NB4 (cell line): ENCODE measurements at regions not wholly inside any gene's neighbourhood (a gene's known extent, or its start where the extent isn't known, plus 50 kb on each side); places are given as distances from the start of the nearest gene placed in this dataset.

Experiments
- MYC ChIP-seq: IDR thresholded peaks from 2 replicates; pipeline ENCODE4 v1.6.1; 2011; ENCODE audit warnings: low read depth, low read length
- POLR2A ChIP-seq: IDR thresholded peaks from 2 replicates; pipeline ENCODE4 v1.6.1; 2011; ENCODE audit warnings: mild to moderate bottlenecking; ENCODE audit not compliant: insufficient read length; ENCODE audit errors: extremely low read depth
- TF ChIP-seq, protein P1 (sequence below): IDR thresholded peaks from one replicate; pipeline ENCODE4 v1.5.1; 2012; ENCODE audit warnings: low read depth, low read length
- TF ChIP-seq, protein P2 (sequence below): IDR thresholded peaks from 2 replicates; pipeline ENCODE4 v1.6.1; 2011; ENCODE audit warnings: low read depth, low read length

DNA sequence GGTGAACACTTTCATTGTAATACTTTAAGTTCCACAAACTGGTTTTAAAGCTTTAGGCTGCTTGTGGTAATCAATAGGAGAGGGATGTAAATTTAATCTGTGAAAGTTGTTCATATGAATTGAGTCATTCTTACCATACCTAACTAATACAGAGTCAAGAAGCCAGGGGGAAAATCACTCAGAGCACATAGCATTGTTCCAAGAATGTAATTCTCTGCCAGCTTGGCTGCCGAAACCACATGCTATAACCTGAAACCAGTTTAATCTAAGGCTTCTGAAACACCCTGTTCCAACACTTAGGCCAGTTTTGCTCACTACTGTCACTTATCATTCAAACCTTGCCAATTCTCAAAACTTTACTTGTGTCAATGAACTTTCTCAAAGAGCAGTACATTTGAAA, 528.8 kb upstream of the GRAMD2B start:
- TF ChIP-seq, protein P1, sequence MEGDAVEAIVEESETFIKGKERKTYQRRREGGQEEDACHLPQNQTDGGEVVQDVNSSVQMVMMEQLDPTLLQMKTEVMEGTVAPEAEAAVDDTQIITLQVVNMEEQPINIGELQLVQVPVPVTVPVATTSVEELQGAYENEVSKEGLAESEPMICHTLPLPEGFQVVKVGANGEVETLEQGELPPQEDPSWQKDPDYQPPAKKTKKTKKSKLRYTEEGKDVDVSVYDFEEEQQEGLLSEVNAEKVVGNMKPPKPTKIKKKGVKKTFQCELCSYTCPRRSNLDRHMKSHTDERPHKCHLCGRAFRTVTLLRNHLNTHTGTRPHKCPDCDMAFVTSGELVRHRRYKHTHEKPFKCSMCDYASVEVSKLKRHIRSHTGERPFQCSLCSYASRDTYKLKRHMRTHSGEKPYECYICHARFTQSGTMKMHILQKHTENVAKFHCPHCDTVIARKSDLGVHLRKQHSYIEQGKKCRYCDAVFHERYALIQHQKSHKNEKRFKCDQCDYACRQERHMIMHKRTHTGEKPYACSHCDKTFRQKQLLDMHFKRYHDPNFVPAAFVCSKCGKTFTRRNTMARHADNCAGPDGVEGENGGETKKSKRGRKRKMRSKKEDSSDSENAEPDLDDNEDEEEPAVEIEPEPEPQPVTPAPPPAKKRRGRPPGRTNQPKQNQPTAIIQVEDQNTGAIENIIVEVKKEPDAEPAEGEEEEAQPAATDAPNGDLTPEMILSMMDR, result no peak
- TF ChIP-seq, protein P2, sequence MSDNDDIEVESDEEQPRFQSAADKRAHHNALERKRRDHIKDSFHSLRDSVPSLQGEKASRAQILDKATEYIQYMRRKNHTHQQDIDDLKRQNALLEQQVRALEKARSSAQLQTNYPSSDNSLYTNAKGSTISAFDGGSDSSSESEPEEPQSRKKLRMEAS, result no peak
- TF ChIP-seq POLR2A (no peak), MYC (no peak)
